22Rv1 (cell line): ENCODE measurements at regions not wholly inside any gene's neighbourhood (a gene's known extent, or its start where the extent isn't known, plus 50 kb on each side); places are given as distances from the start of the nearest gene placed in this dataset.
A peak's percentile ranks its signal among the peaks of the same experiment; 100 is the strongest.
"Not testable (repeated sequence)": the region's sequence is repeated elsewhere in the genome, so short reads cannot be mapped to it uniquely, and the experiment has no call there.

ENCODE experiments used
- H3K27ac ChIP-seq: fragments of 450-650 bp; 2 replicates; pipeline ENCODE4 v1.5.1; 2017
- ZFX ChIP-seq: fragments of 450-650 bp; IDR thresholded peaks from 2 replicates; pipeline ENCODE4 v1.6.1; 2017; ENCODE audit warnings: antibody characterized with exemption, borderline replicate concordance
- TF ChIP-seq, protein P1 (sequence below): fragments of 450-650 bp; IDR thresholded peaks from 2 replicates; pipeline ENCODE4 v1.5.1; 2017; ENCODE audit warnings: mild to moderate bottlenecking

DNA sequence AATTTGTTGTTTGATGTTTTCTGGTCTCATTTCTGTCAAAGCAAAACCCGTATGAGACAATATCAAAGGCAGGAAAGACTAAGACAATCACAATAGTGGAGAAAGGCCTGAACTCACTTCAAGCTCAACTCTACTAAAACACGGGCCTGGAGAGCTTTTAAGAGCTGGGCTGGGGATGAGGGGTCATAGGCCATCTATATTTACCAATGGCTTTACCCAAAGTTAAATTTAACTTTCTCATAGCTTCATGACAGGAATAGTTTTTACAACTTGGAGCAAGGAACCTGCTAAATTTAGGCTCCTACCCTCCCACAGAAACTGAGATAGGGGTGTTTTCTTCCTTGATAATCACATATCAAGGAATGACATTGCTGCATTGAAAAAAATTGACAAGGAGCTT, 223.4 kb upstream of the CHORDC1 start:
- TF ChIP-seq ZFX, result no peak
- TF ChIP-seq, protein P1, sequence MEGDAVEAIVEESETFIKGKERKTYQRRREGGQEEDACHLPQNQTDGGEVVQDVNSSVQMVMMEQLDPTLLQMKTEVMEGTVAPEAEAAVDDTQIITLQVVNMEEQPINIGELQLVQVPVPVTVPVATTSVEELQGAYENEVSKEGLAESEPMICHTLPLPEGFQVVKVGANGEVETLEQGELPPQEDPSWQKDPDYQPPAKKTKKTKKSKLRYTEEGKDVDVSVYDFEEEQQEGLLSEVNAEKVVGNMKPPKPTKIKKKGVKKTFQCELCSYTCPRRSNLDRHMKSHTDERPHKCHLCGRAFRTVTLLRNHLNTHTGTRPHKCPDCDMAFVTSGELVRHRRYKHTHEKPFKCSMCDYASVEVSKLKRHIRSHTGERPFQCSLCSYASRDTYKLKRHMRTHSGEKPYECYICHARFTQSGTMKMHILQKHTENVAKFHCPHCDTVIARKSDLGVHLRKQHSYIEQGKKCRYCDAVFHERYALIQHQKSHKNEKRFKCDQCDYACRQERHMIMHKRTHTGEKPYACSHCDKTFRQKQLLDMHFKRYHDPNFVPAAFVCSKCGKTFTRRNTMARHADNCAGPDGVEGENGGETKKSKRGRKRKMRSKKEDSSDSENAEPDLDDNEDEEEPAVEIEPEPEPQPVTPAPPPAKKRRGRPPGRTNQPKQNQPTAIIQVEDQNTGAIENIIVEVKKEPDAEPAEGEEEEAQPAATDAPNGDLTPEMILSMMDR, result no peak
- H3K27ac ChIP-seq, result no peak overlapping the region

DNA sequence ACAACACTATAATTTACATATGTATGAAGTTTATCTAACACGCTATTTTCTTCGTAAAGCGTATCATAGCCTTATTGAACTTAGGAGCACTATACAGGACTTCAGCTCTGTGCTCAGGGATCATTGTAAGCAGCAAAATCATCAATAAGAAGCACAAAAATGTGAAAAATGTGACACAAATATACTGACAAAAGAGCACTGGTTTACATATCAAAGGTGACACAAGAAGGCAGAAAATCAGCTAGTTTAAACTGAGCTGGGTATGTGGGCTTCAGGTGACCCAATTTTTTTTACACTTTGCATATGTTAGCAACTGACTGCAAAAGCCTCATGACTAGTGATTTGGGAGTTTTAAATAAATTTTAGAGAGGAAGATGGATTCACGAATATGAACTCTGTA, 215.2 kb upstream of the CHORDC1 start:
- no peak overlapping the region for H3K27ac ChIP-seq

DNA sequence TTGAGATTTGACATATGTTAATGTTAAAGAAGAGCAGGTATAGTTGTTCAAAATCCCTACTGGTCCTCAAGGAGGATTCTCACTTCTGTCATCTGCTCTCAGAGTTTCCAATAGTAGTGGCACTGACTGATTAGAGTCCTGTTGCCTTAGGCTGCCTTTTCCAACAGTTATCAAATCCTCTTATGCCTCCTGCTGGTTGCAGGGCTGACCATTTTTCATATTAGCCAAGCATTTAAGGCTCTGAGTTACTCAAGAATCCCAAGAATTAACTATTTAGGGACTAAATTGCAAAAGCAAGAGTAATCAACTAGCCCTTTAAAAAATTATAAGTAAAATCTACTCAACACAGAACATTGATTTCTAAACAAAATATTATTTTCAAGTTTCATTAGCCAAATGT, 212.0 kb upstream of the CHORDC1 start:
- no peak overlapping the region for H3K27ac ChIP-seq
- no peak for TF ChIP-seq ZFX
- TF ChIP-seq, protein P1, result peak; percentile 52

More for the DNA sequence above, 215.2 kb upstream of the CHORDC1 start:
- TF ChIP-seq, protein P1, result no peak
- TF ChIP-seq ZFX, result no peak

DNA sequence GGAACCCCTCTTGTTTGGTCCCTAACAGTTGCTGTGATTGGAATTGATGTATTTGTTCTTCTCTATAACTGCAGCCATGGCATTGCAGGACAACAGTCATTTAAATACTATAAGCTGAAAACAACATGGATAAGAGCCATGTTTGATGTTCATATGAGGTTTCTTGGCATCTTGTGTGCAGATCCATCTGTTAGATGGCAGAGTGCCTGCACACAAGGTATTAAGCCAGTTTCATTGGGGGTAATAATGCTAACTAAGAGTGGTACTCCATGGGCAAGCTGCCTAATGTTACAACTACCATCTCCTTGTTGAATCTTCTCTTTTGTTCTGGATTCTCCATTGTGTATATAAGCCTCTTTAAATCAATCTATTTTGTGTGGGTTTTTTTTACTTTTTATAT, 206.0 kb upstream of the CHORDC1 start:
- TF ChIP-seq, protein P1, result no peak
- TF ChIP-seq ZFX, result no peak
- H3K27ac ChIP-seq, result no peak overlapping the region

DNA sequence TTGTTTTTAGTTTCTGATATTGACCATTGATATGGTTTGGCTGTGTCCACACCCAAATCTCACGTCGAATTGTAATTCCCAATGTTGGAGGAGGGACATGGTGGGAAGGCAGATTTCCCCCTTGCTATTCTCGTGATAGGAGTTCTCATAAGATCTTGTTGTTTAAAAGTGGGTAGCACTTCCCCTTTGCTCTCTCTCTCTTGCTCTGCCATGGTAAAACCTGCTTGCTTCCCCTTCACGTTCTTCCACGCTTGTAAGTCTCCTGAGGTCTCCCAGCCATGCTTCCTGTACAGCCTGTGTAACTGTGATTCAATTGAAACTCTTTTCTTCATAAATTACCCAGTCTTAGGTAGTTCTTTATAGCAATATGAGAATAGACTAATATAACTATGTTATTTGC, 203.6 kb upstream of the CHORDC1 start:
- H3K27ac ChIP-seq, result no peak overlapping the region
- no peak for TF ChIP-seq ZFX
- TF ChIP-seq, protein P1, result no peak

DNA sequence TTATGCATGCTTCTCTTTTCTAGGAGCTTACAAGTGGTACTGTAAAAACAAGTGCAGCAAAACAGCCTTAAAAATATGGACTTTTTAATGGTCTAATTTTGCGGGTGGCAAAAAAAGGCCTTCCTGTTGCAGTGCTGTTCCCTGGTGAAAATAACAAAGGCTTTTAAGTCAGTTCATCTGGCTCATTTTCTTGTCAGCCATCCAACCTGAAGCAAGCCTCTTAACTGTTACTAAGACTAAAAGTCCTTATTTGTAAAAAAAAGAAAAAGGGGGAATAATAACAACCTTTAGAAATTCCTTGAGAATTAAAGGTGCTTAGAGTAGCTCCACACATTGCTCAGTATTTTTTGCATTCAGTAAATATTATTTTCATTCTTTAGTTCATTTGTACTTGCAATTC, 200.5 kb upstream of the CHORDC1 start:
- TF ChIP-seq ZFX, result no peak
- TF ChIP-seq, protein P1, result no peak
- H3K27ac ChIP-seq, result no peak overlapping the region

DNA sequence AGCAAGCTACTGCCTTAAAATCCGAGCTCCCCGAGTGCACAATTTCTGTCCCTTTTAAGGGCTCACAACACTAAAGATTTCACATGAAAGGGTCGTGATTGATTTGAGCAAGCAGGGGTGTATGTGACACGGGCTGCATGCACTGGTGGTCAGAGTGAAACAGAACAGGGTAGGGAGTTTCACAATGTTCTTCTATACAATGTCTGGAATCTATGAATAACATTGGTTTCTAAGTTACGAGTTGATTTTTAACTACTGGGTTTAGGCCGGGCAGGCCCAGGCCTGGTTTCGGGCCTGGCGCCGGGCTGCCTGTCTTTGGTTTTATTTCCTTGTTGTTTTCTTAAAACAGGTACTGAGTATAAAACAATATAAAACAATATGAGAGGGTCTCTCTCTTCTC, 199.9 kb upstream of the CHORDC1 start:
- H3K27ac ChIP-seq, result not testable (repeated sequence)

DNA sequence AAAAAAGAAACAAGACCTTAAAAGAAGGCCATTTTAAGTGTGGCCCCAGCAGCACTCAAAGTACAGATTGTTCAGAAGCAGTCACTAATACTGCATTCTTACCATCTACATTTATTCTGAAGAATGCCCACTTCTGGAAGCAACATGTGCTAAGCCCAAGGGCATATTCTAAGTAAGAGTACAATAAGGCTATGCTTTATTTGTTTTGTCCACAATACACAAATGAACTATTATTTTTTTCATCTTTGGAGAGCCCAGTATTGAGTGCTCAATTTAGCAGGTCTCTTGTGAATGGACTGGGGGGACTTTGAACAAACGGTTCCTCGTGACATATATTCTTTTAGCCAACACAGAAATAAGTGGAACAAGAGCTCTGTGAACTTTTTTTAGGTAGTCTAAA, 191.4 kb upstream of the CHORDC1 start:
- H3K27ac ChIP-seq, result peak overlapping the region; percentile 46
- no peak for TF ChIP-seq ZFX
- TF ChIP-seq, protein P1, result no peak
